ENCODE measurements at regions not wholly inside any gene's neighbourhood (a gene's known extent, or its start where the extent isn't known, plus 50 kb on each side); places are given as distances from the start of the nearest gene placed in this dataset.

- Mint-ChIP-seq H3K27ac (no peak overlapping the region), H3K4me1 (ENCODE audit: unreplicated experiment) (no peaks in the 10 kb centered on the region), H3K36me3 (no peaks in the 10 kb centered on the region), H3K4me3 (no peak overlapping the region), H3K9me3 (peaks cover 9% of the 10 kb centered on the region), H3K27me3 (peaks cover 4% of the 10 kb centered on the region)
- TF ChIP-seq, protein P1, sequence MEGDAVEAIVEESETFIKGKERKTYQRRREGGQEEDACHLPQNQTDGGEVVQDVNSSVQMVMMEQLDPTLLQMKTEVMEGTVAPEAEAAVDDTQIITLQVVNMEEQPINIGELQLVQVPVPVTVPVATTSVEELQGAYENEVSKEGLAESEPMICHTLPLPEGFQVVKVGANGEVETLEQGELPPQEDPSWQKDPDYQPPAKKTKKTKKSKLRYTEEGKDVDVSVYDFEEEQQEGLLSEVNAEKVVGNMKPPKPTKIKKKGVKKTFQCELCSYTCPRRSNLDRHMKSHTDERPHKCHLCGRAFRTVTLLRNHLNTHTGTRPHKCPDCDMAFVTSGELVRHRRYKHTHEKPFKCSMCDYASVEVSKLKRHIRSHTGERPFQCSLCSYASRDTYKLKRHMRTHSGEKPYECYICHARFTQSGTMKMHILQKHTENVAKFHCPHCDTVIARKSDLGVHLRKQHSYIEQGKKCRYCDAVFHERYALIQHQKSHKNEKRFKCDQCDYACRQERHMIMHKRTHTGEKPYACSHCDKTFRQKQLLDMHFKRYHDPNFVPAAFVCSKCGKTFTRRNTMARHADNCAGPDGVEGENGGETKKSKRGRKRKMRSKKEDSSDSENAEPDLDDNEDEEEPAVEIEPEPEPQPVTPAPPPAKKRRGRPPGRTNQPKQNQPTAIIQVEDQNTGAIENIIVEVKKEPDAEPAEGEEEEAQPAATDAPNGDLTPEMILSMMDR (conservative IDR thresholded peaks at IDR 0.05) = no peak
- DNase-seq (ENCODE audit: extremely low spot score, unreplicated experiment) = no peak
These were observed 271.9 kb downstream of the STIM2 start for GRCh38 chr4:27132497-27132896.

DNA sequence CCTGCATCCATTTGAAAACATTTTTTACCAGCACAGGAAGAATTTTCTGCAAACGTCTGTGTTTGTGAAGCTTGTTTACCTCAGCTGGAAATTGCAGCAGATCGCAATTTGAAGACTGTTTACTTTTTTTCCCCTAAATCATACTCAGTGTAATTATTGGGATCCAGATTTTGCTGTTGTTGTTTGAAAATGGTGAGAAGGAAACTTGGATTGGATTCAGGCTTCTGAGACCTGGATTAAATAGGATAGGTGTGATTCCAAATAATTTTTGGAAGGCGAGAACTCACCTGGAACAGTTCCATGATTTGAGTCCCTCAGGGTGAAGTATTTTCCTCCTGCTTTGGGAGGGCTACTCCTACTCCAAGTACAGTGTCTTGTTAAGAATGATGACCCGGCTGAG is 279.8 kb downstream of the STIM2 start:
- Mint-ChIP-seq H3K36me3 (no peaks in the 10 kb centered on the region), H3K27me3 (no peaks in the 10 kb centered on the region), H3K4me3 (no peak overlapping the region), H3K4me1 (ENCODE audit: unreplicated experiment) (no peaks in the 10 kb centered on the region), H3K9me3 (no peaks in the 10 kb centered on the region), H3K27ac (no peak overlapping the region)
- TF ChIP-seq, protein P1 (conservative IDR thresholded peaks at IDR 0.05) = no peak
- no peak for DNase-seq (ENCODE audit: extremely low spot score, unreplicated experiment)

GRCh38 chr4:27141530-27141929 is 280.9 kb downstream of the STIM2 start:
- H3K4me3 Mint-ChIP-seq = no peak overlapping the region
- no peak for DNase-seq (ENCODE audit: extremely low spot score, unreplicated experiment)

GRCh38 chr4:27142841-27143240 is 282.2 kb downstream of the STIM2 start:
- no peak overlapping the region for H3K4me3 Mint-ChIP-seq
- no peaks in the 10 kb centered on the region for H3K27me3 Mint-ChIP-seq
- H3K27ac Mint-ChIP-seq = no peak overlapping the region
- H3K4me1 Mint-ChIP-seq (ENCODE audit: unreplicated experiment) = no peaks in the 10 kb centered on the region
- peaks cover 6% of the 10 kb centered on the region for H3K9me3 Mint-ChIP-seq
- TF ChIP-seq, protein P1 (conservative IDR thresholded peaks at IDR 0.05) = no peak
- DNase-seq (ENCODE audit: extremely low spot score, unreplicated experiment) = no peak
- H3K36me3 Mint-ChIP-seq = no peaks in the 10 kb centered on the region

More at GRCh38 chr4:27141530-27141929, 280.9 kb downstream of the STIM2 start:
- TF ChIP-seq, protein P1 (conservative IDR thresholded peaks at IDR 0.05) = no peak
- no peaks in the 10 kb centered on the region for H3K27me3 Mint-ChIP-seq
- H3K36me3 Mint-ChIP-seq = no peaks in the 10 kb centered on the region
- H3K27ac Mint-ChIP-seq = no peak overlapping the region
- no peaks in the 10 kb centered on the region for H3K9me3 Mint-ChIP-seq
- H3K4me1 Mint-ChIP-seq (ENCODE audit: unreplicated experiment) = no peaks in the 10 kb centered on the region

- no peak for DNase-seq (ENCODE audit: extremely low spot score, unreplicated experiment)
- Mint-ChIP-seq H3K4me3 (no peak overlapping the region), H3K9me3 (peaks cover 6% of the 10 kb centered on the region), H3K4me1 (ENCODE audit: unreplicated experiment) (peaks cover 3% of the 10 kb centered on the region), H3K27me3 (no peaks in the 10 kb centered on the region), H3K27ac (no peak overlapping the region), H3K36me3 (no peaks in the 10 kb centered on the region)
- TF ChIP-seq, protein P1 (conservative IDR thresholded peaks at IDR 0.05) = no peak
These were observed 285.0 kb downstream of the STIM2 start for GRCh38 chr4:27145597-27145996.

Measured in type B pancreatic cell (in vitro differentiated cells).